Endodermal cell (in vitro differentiated cells): ENCODE measurements at regions not wholly inside any gene's neighbourhood (a gene's known extent, or its start where the extent isn't known, plus 50 kb on each side); places are given as distances from the start of the nearest gene placed in this dataset.
A peak's percentile ranks its signal among the peaks of the same experiment; 100 is the strongest.

Experiments used
- DNase-seq: peaks from one replicate; pipeline ENCODE4 v3.0.0-alpha.2; 2017
- H3K27ac ChIP-seq: 2 replicates; pipeline ENCODE4 v1.5.1; 2013; ENCODE audit warnings: mild to moderate bottlenecking, low read depth, low read length, moderate library complexity
- H3K27me3 ChIP-seq: 2 replicates; pipeline ENCODE4 v1.6.1; 2013; ENCODE audit warnings: mild to moderate bottlenecking, low read length, moderate library complexity; ENCODE audit not compliant: insufficient read depth, control insufficient read depth, poor library complexity, severe bottlenecking
- H3K36me3 ChIP-seq: 2 replicates; pipeline ENCODE4 v1.7.0; 2013; ENCODE audit warnings: mild to moderate bottlenecking, low read length, moderate library complexity; ENCODE audit not compliant: control insufficient read depth, insufficient read depth
- H3K4me1 ChIP-seq: one replicate; pipeline ENCODE4 v1.7.0; 2013; ENCODE audit warnings: low read length; ENCODE audit not compliant: control insufficient read depth, insufficient read depth
- H3K4me3 ChIP-seq: 2 replicates; pipeline ENCODE4 v1.5.1; 2013; ENCODE audit warnings: mild to moderate bottlenecking, low read length, moderate library complexity
- H3K9ac ChIP-seq: 2 replicates; pipeline ENCODE4 v1.6.1; 2013; ENCODE audit warnings: mild to moderate bottlenecking, low read length, moderate library complexity; ENCODE audit not compliant: poor library complexity, severe bottlenecking; ENCODE audit errors: extremely low read depth
- H3K9me3 ChIP-seq: 2 replicates; pipeline ENCODE4 v1.6.1; 2013; ENCODE audit warnings: mild to moderate bottlenecking, low read length, moderate library complexity; ENCODE audit not compliant: control insufficient read depth
- H3K27ac Mint-ChIP-seq: 2 replicates; pipeline ENCODE4 v1.8.0; 2020; ENCODE audit warnings: mixed read lengths
- H3K27me3 Mint-ChIP-seq: 2 replicates; pipeline ENCODE4 v1.8.0; 2021; ENCODE audit warnings: mild to moderate bottlenecking, mixed read lengths; ENCODE audit not compliant: insufficient read depth
- H3K36me3 Mint-ChIP-seq: 2 replicates; pipeline ENCODE4 v1.8.0; 2020; ENCODE audit warnings: low read depth, mixed read lengths
- H3K4me1 Mint-ChIP-seq: 2 replicates; pipeline ENCODE4 v1.8.0; 2020; ENCODE audit warnings: mixed read lengths
- H3K4me3 Mint-ChIP-seq: 2 replicates; pipeline ENCODE4 v1.8.0; 2020; ENCODE audit warnings: mild to moderate bottlenecking, moderate library complexity, mixed read lengths
- H3K9me3 Mint-ChIP-seq: 2 replicates; pipeline ENCODE4 v1.8.0; 2020; ENCODE audit warnings: mild to moderate bottlenecking, mixed read lengths
- WGBS, 2 experiments: methylation state at CpG; one replicate each; pipeline versions ENCODE4 v1.1.5 to v1.1.7; 2013; ENCODE audit warnings: missing lambda C conversion rate in 2 of 2, mixed read lengths in 1 of 2; ENCODE audit not compliant: insufficient coverage in 1 of 2, insufficient read length in 1 of 2; 5-methylcytosine and 5-hydroxymethylcytosine counted together
- TF ChIP-seq, protein P1 (sequence below): fragments of 200-600 bp; sonication (generic); conservative IDR thresholded peaks from 2 replicates; pipeline ENCODE4 v1.5.0; 2021; ENCODE audit warnings: antibody characterized with exemption, mild to moderate bottlenecking

GRCh38 chr3:187971629-187972028, 182.3 kb upstream of the LPP start:
- WGBS, 2 experiments, result 78 to 88% methylated on average over 4 of the region's 4 CpGs
- H3K9me3 ChIP-seq, result no peaks in the 10 kb centered on the region
- peaks cover 8% of the 10 kb centered on the region for H3K4me1 Mint-ChIP-seq
- no peaks in the 10 kb centered on the region for H3K9me3 Mint-ChIP-seq
- no peaks in the 10 kb centered on the region for H3K36me3 Mint-ChIP-seq
- no peak overlapping the region for H3K27ac ChIP-seq
- H3K4me3 Mint-ChIP-seq, result no peak overlapping the region
- H3K4me1 ChIP-seq, result no peaks in the 10 kb centered on the region
- no peaks in the 10 kb centered on the region for H3K27me3 Mint-ChIP-seq
- no peak overlapping the region for H3K27ac Mint-ChIP-seq
- DNase-seq, result no peak
- H3K9ac ChIP-seq, result no peak overlapping the region
- H3K27me3 ChIP-seq, result no peaks in the 10 kb centered on the region
- TF ChIP-seq, protein P1, sequence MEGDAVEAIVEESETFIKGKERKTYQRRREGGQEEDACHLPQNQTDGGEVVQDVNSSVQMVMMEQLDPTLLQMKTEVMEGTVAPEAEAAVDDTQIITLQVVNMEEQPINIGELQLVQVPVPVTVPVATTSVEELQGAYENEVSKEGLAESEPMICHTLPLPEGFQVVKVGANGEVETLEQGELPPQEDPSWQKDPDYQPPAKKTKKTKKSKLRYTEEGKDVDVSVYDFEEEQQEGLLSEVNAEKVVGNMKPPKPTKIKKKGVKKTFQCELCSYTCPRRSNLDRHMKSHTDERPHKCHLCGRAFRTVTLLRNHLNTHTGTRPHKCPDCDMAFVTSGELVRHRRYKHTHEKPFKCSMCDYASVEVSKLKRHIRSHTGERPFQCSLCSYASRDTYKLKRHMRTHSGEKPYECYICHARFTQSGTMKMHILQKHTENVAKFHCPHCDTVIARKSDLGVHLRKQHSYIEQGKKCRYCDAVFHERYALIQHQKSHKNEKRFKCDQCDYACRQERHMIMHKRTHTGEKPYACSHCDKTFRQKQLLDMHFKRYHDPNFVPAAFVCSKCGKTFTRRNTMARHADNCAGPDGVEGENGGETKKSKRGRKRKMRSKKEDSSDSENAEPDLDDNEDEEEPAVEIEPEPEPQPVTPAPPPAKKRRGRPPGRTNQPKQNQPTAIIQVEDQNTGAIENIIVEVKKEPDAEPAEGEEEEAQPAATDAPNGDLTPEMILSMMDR, result peak; percentile 41
- H3K4me3 ChIP-seq, result no peak overlapping the region
- H3K36me3 ChIP-seq, result no peaks in the 10 kb centered on the region

GRCh38 chr3:187972454-187972853, 181.5 kb upstream of the LPP start:
- 92 to 100% methylated on average over 1 to 2 of the region's 3 CpGs for WGBS, 2 experiments
- Histone ChIP-seq H3K4me1 (no peaks in the 10 kb centered on the region), H3K36me3 (no peaks in the 10 kb centered on the region), H3K27me3 (no peaks in the 10 kb centered on the region), H3K9ac (no peak overlapping the region), H3K9me3 (peaks cover 1% of the 10 kb centered on the region), H3K4me3 (no peak overlapping the region), H3K27ac (no peak overlapping the region)
- Mint-ChIP-seq H3K9me3 (peaks cover under 1% of the 10 kb centered on the region), H3K36me3 (no peaks in the 10 kb centered on the region), H3K27ac (no peak overlapping the region), H3K4me1 (peaks cover 8% of the 10 kb centered on the region), H3K4me3 (no peak overlapping the region), H3K27me3 (no peaks in the 10 kb centered on the region)
- no peak for DNase-seq
- TF ChIP-seq, protein P1, result no peak

DNA sequence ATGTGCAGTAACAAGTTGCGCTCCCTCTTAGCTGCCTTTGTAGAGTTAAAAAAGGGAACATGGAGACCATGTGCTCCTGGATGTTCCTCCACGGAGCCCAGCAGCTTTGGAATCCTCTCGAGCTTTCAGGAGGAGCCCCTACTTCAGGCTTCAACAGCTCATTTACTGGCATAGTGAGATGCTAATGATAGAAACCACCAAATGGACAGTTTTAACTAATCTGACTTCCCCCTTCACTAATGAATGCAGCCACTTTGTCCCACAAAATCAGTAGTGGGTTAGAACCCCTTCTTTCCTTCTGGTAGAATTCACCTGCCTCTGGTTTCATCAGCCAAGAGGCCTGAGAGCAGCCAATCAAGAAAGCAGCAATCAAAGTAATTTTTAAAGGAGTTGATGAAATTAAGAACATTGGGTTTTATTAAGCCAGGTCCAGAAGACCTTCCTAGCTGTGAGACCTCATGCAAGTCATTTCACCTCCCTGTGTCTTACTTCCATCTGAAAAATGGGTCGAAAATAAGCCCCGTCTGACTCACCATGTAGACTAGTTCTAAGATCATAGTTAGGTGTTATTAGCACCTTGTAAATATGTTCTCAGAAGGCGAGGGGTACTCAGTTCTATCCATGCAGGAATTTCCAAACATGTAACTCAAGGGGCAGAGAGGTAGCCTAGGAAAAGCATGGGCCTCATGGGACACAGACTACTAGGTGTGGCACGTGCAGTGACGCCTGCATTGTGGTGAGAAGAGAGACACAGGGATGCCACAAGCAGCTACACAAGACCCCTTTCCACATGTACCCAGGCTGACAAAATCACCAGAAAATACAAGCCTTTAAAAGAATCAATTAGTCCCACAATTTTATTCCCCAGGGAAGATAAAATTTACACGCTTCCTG, 179.7 kb upstream of the LPP start:
- Histone ChIP-seq H3K4me3 (no peak overlapping the region), H3K9me3 (peaks cover 9% of the 10 kb centered on the region), H3K4me1 (no peaks in the 10 kb centered on the region), H3K27ac (no peak overlapping the region), H3K27me3 (no peaks in the 10 kb centered on the region), H3K36me3 (no peaks in the 10 kb centered on the region), H3K9ac (no peak overlapping the region)
- Mint-ChIP-seq H3K36me3 (no peaks in the 10 kb centered on the region), H3K27me3 (no peaks in the 10 kb centered on the region), H3K9me3 (peaks cover 9% of the 10 kb centered on the region), H3K27ac (no peak overlapping the region), H3K4me3 (no peak overlapping the region), H3K4me1 (peaks cover 8% of the 10 kb centered on the region)
- WGBS, 2 experiments, result 92 to 96% methylated on average over 8 to 9 of the region's 9 CpGs
- TF ChIP-seq, protein P1, result no peak
- DNase-seq, result no peak
